Renal cortex interstitium (tissue), 11 donors: ENCODE measurements at regions not wholly inside any gene's neighbourhood (a gene's known extent, or its start where the extent isn't known, plus 50 kb on each side); places are given as distances from the start of the nearest gene placed in this dataset.
"Not testable (repeated sequence)": the region's sequence is repeated elsewhere in the genome, so short reads cannot be mapped to it uniquely, and the experiment has no call there.

Experiments
- DNase-seq, 11 donors: peaks; one replicate each; pipeline ENCODE4 v3.0.0-alpha.2; 2013; ENCODE audit warnings: low read depth in 9 of 11, low spot score in 4 of 11; ENCODE audit errors: extremely low read depth in 1 of 11

DNA sequence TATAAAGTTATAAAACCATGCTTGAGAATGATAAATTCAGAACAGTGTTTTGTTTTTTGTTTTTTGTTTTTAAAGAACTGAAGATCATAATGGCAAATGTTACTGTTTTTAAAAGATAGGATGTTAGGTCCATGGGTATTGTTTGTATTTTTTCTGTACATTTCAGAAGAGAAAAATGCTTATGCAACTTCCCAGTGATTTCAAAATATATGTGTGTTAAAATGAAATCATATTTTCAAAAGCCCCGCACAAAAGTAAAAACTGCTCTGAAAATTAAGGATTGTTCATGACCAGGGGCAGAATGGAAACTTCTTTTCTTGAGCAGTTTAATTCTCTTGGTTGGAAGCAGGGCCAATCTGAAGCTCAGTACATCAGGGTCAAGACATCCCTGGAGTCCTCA lies 109.2 kb upstream of the SIRPG start:
- DNase-seq: no peak

DNA sequence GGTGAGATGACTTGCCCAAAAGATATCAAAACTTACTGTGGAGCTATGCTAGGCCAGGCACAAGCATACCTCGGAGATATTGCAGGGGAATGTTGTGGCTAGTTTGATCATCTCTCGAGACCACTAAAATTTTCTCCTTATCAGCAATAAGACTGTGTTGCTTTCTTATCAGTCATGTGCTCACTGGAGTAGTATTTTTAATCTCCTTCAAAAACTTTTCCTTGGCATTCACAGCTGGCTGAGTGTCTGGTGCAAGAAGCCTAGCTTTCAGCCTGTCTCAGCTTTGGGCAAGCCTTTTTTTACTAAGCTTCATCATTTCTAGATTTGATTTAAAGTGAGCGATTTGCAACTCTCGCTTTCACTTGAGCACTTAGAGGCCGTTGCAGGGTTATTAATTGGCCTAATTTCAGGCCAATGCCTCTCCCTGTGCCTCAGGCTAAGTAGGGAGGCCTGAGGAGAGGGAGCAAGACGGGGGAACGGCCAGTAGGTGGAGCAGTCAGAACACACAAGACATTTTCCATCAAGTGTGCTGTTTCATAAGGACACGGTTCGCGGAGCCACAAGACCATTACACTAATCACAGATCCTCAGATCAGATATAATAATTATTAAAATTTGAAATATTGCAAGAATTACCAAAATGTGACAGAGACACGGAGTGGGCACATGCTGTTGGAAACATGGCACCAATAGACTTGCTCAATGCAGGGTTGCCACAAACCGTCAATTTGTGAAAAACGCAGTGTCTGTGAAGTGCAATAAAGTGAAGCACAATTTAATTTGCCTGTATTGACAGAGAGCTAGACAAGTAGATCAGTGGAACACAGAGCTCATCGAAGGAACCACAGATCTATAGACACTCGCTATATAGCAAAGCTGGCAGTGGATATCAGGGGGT lies 106.8 kb upstream of the SIRPG start:
- peak in 9 of 11 donors; percentile 59 to 74 (median 63) for DNase-seq

GRCh38 chr20:1761598-1761997 lies 104.0 kb upstream of the SIRPG start:
- DNase-seq: no peak

- no peak for DNase-seq
These were observed 103.5 kb upstream of the SIRPG start for GRCh38 chr20:1761116-1761515.

DNA sequence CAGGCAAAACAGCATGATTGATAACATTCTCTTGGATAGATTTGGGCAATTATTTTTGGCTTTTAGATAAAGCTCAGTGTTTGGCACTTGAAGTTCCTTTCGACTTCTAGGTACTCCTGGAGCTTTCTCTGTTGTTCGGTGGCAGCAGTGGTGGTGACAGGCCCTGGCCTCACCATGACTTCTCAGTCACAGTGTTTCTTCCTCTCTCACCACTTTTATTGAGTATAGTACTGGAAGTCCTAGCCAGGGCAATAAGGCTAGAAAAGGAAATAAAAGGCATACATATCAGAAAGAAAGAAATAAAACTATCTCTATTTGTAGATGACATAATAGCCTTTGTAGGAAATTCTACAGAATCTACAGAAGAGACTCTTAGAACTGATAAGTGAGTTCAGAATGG lies 101.2 kb upstream of the SIRPG start:
- DNase-seq: no peak

DNA sequence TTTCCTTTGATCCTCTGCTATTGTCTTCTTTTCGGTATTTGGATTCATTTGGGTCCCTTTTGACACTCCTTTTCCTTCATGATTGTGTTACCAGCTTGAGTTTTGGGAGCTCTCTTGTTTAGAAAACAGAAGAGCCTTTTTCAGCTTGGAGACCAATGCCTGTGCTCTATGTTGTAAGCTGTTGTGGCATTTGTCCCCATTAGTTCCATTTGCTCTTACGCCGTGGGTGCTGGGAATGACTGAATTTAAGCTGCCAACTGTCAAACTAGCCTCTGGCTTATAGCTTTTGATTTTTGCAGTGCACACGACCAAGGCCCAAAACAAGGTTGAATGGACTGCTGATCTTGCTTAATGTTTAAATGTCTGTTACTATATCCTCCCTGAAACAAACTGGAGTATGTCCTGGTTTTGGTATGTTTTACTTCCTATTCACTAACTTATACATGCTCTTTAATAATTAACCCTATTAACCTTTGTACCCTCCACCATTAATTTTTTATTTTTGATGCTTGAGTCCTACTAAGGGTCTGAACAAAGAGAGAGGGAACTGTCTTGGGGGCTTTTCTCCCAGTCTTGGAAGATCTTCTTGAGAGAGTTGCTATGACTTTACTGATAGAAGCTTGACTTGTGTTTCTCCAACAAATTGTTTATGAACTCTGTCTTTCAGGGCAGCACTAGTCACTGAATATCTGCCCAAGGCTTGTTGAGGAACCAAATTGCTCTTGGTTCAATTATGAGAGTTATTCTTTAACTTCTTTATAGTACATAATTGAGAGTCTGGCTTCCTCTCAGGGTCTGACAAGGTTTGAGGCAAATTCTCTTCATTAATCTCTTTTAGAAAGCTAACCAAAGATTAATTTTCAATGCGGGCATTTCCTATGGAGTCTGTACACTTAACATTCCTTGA lies 100.3 kb upstream of the SIRPG start:
- peak in 4 of 11 donors; percentile 7 to 46 (median 18) for DNase-seq

GRCh38 chr20:1757072-1757471 lies 99.5 kb upstream of the SIRPG start:
- DNase-seq: no peak

DNA sequence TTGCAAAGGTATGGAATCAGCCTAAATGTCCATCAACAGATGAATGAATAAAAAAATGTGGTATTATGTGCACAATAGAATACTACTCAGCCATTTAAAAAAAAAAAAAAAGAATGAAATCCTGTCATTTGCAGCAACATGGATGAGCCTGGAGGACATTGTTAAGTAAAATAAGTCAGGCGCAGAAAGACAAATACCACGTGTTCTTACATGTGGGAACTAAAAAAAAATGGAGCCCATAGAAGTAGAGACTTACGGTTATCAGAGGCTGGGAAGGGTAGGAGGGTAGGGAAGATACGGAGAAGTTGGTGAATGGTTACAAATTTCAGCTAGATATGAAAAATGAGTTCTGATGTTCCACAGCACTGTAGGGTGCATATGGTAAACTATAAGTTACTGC lies 97.2 kb upstream of the SIRPG start:
- DNase-seq: no peak

DNA sequence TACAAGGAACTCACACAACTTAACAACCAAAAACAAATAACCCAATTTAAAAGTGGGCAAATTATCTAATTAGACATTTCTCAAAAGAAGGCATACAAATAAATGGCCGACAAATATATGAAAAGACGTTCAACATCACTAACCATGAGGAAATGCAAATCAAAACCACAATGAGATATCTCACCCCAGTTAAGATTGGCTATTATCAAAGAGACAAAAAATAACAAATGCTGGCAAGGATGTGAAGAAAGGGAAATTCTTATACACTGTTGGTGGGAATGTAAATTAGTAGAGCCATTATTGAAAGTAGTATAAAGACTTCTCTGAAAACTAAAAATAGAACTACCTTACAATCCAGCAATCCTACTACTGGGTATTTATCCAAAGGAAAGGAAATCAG lies 96.7 kb upstream of the SIRPG start:
- DNase-seq: no peak

DNA sequence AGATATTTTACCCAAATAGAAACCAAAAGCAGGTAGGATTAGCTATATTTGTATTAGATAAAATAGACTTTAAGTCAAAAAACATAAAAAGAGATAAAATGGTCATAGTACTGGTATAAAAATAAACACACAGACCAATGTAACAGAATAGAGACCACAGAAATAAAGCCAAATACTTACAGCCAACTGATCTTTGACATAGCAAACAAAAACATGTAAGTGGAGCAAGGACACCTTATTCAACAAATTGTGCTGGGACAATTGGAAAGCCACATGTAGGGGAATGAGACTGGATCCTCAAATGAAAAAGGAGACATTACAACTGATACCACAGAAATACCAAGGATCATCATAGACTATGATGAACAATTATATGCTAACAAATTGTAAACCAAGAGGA lies 94.5 kb upstream of the SIRPG start:
- DNase-seq: no peak

DNA sequence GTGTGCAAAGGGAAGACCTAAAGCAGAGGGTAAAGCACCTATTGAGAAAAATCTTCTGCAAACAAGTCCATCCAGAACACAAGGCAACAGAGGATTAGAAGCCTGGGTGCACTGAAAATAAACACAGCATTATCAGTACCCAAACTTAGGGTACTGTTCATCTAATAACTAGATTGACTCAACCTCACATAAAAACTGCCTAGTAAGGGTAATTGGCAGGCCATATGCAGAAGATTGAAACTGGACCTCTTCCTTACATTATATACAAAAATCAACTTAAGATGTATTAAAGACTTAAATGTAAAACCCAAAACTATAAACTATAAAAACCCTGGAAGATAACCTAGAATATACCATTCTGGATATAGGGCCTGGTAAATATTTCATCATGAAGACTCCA lies 91.2 kb upstream of the SIRPG start:
- no peak for DNase-seq

DNA sequence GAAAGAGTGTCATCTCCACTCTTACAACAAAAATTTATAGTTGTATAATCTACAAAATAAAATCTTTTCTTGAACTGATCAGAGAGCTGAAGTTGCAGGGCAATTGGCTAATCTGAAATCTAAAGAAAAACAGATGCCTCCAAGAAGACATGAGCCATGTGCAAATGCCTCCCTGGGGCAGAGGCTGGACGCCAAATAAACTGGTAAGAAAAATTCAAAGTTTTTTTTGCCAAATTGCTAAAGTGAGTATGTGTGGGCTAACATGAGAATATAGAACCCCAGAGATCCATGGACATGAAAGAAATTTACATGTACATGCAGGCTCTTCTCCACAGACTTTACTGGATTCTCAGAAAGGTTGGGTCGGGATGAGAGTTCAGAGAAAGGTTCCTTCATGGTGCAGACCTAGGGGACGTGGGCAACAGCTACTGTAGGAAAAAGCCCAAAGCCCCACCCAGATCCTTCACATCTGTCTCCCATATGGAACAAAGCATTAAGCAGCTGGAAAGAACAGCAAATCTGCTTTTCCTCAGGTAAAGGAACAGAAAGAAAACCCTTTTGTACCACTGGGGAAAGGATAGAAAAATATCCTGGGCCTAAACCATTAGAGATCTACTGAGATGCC lies 90.5 kb upstream of the SIRPG start:
- DNase-seq: no peak

- not testable (repeated sequence) for DNase-seq
These were observed 84.5 kb upstream of the SIRPG start for GRCh38 chr20:1742049-1742434.

GRCh38 chr20:1741309-1742048 lies 83.9 kb upstream of the SIRPG start:
- no peak for DNase-seq

- no peak for DNase-seq
These were observed 79.6 kb upstream of the SIRPG start for GRCh38 chr20:1737134-1737533.

DNA sequence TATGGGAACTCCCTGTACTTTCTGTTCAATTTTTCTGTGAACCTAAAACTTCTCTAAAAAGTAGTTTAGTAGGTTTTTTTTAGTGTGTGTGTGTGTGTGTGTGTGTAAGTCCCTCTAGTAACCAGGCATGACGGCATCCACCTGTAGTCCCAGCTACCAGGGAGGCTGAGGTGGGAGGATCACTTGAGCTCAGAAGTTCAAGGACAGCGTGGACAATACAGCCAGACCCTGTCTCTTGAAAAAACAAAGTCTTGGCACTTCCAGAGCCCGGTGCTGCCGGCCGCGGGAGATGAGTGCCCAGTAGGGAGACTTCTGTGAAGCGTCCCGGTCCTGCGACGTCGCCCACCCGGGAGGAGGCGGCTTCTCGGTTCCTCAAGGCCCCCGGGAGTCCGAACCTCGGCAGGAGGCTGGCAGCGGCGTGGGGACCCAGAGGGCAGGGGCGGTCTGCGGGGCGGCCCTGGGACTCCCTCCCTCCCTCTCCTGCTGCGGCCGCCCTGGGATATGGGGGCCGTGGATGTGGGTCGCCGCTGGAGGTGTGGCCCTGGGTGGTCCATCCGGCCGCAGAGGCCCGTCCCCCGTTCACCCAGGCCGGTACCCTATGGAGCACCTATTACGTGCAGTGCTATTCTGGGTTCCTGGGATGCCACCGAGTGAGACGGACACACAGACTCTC lies 78.0 kb upstream of the SIRPG start:
- no peak for DNase-seq

DNA sequence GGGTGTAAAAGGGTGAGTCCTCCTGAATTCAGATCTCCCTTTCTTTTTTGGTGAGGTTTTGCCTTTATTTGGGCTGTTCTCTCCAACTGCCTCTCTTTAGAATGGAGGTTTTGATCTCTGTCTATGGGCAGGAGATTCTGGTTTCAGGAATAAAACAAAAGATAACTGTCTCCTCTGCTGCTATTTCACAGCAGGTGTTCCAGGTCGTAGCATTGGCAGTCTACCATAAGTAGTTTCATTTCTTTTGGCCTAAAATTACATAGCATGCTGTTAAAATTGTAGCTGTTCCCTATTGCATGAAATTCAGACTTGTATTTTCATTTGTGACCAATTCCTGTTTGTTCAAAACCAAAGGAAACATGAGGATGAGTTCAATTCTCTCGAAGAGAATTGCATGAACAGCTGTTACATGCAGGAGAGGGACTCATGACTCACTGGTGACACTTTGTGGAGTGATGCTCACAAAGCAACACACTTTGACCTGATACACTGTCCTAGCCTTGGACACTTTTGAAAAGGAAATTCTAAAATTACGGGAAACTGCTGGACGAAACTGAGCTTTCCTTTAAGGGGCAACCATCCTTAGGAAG lies 76.8 kb upstream of the SIRPG start:
- no peak for DNase-seq

- not testable (repeated sequence) for DNase-seq
These were observed 74.3 kb upstream of the SIRPG start for GRCh38 chr20:1731828-1732375.
